Kidney capillary endothelial cell (primary cell): ENCODE measurements at regions not wholly inside any gene's neighbourhood (a gene's known extent, or its start where the extent isn't known, plus 50 kb on each side); places are given as distances from the start of the nearest gene placed in this dataset.
"Not testable (repeated sequence)": the region's sequence is repeated elsewhere in the genome, so short reads cannot be mapped to it uniquely, and the experiment has no call there.

Experiments used
- DNase-seq: peaks from one replicate; pipeline ENCODE4 v3.0.0-alpha.2; 2018; ENCODE audit warnings: low spot score

DNA sequence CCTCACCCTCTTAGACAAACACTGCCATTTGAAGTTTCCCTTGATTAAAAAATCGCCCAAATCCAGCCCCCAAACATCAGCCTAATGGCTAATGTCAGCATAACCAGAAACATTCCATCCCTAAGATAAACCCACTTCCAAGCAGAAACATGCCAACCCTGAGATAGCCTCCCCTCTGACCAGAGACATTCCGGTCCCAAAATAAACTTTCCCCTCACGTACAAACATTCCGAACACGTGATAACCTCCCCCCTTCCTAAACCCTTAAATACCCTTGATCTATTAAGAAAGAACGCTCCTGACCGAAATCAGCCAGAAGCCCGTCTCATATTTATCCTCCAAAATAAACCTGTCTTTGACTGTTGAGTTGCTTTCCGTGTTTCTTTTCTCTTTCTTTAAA, 237.2 kb downstream of the ASMT start:
- no peak for DNase-seq

DNA sequence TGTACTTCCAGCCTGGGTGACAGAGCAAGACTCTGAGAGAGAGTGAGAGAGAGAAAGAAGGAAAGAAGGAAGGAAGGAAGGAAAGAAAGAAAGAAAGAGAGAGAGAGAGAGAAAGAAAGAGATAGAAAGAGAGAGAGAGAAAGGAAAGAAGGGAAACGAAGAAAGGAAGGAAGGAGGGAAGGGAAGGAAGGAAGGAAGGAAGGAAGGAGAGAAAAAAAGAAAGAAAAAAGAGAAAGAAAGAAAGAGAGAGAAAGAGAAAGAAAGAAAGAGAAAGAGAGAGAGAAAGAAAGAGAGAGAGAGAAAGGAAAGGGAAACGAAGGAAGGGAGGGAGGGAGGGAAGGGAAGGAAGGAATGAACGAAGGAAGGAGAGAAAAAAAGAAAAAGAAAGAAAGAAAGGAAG, 238.6 kb downstream of the ASMT start:
- DNase-seq = no peak

DNA sequence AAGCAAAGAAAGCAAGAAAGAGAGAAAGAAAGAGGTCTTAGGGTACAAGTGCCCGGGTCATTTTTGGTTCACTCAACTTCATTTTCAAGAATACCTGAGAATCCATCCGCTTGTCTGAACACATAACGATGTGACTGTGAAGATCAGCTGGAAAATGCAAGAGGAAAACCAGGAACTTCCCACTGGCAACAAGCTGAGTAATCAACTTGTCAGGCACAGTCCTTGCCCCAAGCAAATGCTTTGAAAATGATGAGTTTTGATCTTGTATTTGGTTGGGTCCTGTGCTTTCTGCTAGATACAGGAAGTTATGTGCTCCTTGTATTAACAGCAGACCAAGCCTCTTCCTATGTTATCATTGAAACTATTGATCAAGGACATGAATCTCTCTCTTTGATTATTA, 239.1 kb downstream of the ASMT start:
- DNase-seq = no peak

DNA sequence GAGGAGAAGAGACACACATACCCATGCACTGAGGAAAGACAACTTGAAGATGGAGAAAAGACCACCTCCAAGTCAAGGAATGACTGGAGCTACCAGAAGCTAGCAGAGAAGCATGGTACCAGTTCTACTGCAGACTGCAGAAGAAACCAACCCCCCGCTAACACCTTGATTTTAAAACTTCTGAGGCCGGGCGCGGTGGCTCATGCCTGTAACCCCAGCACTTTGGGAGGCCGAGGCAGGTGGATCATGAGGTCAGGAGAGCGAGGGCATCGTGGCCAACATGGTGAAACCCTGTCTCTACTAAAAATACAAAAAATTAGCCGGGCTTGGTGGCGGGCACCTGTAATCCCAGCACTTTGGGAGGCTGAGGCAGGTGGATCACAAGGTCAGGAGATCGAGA, 240.0 kb downstream of the ASMT start:
- DNase-seq = not testable (repeated sequence)

GRCh38 chrX:1859266-1859665, 244.4 kb downstream of the ASMT start:
- DNase-seq = not testable (repeated sequence)

- DNase-seq = no peak
These were observed 246.2 kb downstream of the ASMT start for GRCh38 chrX:1860936-1861594.

GRCh38 chrX:1863995-1864394, 249.1 kb downstream of the ASMT start:
- DNase-seq = not testable (repeated sequence)

- DNase-seq = no peak
These were observed 255.6 kb downstream of the ASMT start for GRCh38 chrX:1870421-1870820.

GRCh38 chrX:1871887-1872286, 257.0 kb downstream of the ASMT start:
- no peak for DNase-seq

GRCh38 chrX:1873671-1874070, 258.8 kb downstream of the ASMT start:
- DNase-seq = no peak

DNA sequence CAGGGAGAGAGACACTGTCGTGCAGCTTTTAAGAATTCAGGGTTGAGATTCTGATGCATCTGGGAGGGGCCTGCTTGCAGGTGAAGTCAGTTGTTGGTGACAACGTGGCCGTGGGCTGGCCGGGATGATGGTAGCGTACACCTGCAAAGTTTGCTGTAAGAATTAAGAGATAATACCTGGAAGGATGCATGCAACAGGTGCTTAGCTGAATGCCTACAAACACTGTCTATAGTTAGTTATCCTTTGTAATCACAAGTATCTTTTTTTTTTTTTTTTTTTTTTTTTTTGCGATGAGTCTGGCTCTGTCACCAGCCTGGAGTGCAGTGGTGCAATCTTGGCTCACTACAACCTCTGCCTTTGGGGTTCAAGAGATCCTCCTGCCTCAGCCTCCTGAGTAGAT, 259.6 kb downstream of the ASMT start:
- DNase-seq = no peak

- no peak for DNase-seq
These were observed 260.0 kb downstream of the ASMT start for GRCh38 chrX:1874899-1875298.

GRCh38 chrX:1876041-1876440, 261.2 kb downstream of the ASMT start:
- no peak for DNase-seq

- no peak for DNase-seq
These were observed 262.9 kb downstream of the ASMT start for GRCh38 chrX:1877780-1878179.

- DNase-seq = not testable (repeated sequence)
These were observed 266.3 kb downstream of the ASMT start for GRCh38 chrX:1880884-1881817.

- DNase-seq = peak; percentile 30
These were observed 268.9 kb downstream of the ASMT start for GRCh38 chrX:1883772-1884171.

- no peak for DNase-seq
These were observed 269.6 kb downstream of the ASMT start for GRCh38 chrX:1884446-1884845.

- DNase-seq = no peak
These were observed 270.3 kb downstream of the ASMT start for GRCh38 chrX:1885116-1885515.

DNA sequence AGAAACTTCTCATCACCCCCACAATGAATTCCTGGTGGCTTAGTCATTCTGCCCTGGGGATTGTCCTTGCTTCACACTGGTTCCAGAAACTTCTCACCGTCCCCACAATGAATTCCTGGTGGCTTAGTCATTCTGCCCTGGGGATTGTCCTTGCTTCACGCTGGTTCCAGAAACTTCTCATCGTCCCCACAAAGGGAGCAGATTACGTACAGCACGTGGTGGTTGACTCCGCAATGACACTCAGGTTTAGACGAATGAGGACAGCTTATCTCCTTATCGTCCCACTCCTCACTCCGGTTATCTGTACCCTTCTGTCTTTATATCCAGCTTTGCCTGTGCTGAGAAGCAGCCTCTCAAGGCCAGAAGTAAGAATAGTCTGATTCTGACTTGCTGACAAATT, 273.4 kb downstream of the ASMT start:
- not testable (repeated sequence) for DNase-seq

DNA sequence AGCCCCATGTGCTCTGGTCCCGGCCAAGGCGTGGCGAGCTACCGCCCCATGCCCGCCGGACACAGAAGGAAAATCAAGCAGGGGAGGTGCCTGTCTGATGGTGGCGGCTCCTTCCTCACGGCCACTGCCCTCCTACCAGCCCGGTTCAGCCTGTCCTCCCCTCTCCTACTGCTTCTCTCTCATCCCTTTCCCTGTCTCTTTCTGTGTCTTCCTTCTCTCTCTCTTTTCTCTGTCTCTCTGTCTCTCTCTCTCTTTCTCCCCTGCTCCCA, 279.1 kb downstream of the ASMT start:
- no peak for DNase-seq

DNA sequence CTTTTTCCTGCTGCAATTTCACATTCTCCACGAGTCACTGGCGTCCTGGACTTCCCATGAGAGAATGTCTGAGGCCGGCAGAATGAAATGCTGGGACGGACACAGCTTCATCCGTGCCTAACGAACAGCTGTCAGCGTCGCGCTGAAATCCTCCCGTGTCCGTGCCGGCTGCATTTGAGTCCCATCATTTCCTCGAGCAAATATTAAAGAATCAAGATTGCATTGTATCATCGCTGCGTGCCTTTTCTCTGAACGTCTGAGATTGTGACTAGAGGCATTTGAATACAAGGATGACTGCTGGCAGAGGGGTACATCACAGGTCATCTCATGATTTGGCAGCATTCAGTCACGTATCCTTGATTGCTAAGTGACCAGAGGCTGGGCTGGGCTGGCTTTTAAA, 279.9 kb downstream of the ASMT start:
- DNase-seq = no peak

- no peak for DNase-seq
These were observed 280.7 kb downstream of the ASMT start for GRCh38 chrX:1895583-1895982.

DNA sequence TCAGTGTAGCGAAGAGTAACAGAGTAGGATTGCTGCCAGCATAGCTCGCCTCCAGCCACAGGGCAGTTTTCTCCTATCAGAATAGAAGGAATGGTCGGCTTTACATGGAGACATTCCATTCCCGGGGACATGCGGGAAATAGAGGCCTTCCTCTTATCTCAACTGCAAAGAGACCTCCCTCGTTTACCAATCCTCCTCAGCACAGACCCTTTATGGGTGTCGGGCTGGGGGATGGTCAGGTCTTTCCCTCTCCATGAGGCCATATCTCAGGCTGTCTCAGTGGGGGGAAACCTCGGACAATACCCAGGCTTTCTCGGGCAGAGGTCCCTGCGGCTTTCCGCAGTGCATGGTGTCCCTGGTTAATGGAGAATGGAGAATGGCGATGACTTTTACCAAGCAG, 285.0 kb downstream of the ASMT start:
- no peak for DNase-seq

DNA sequence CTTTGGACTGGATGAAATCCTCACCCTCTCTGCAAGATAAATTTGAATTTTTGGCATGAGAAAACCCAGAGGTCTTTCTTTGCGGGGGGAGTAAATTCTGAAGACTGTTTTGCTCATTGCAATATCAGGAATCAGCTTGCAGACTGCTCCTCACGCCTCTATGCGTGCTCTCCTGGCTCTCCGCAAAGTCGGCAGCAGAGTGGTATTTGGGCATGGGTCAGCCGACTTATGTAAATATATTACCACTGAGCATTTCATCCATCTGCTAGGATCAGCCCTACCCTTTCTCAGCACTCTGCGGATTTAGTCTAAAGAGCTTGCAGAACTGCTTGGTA, 288.0 kb downstream of the ASMT start:
- DNase-seq = no peak
